Ishikawa (cell line): ENCODE measurements at regions not wholly inside any gene's neighbourhood (a gene's known extent, or its start where the extent isn't known, plus 50 kb on each side); places are given as distances from the start of the nearest gene placed in this dataset.

Source experiments
- CEBPB ChIP-seq: IDR thresholded peaks from 2 replicates; pipeline ENCODE4 v1.6.1; 2012
- CREB1 ChIP-seq: IDR thresholded peaks from 2 replicates; pipeline ENCODE4 v1.6.1; 2012; ENCODE audit warnings: low read depth
- EGR1 ChIP-seq: IDR thresholded peaks from 2 replicates; pipeline ENCODE4 v1.6.1; 2012
- EP300 ChIP-seq: IDR thresholded peaks from 2 replicates; pipeline ENCODE4 v1.6.1; 2012; ENCODE audit warnings: borderline replicate concordance
- FOXM1 ChIP-seq: IDR thresholded peaks from 2 replicates; pipeline ENCODE4 v1.6.1; 2012; ENCODE audit warnings: low read depth, borderline replicate concordance
- NFIC ChIP-seq: IDR thresholded peaks from 2 replicates; pipeline ENCODE4 v1.6.1; 2012
- RAD21 ChIP-seq: IDR thresholded peaks from 2 replicates; pipeline ENCODE4 v1.6.1; 2012; ENCODE audit warnings: low read depth
- TAF1 ChIP-seq: IDR thresholded peaks from 2 replicates; pipeline ENCODE4 v1.6.1; 2012; ENCODE audit warnings: low read depth, mild to moderate bottlenecking
- TCF12 ChIP-seq: IDR thresholded peaks from 2 replicates; pipeline ENCODE4 v1.6.1; 2012; ENCODE audit warnings: low read depth
- TEAD4 ChIP-seq: IDR thresholded peaks from 2 replicates; pipeline ENCODE4 v1.6.1; 2012
- YY1 ChIP-seq: IDR thresholded peaks from 2 replicates; pipeline ENCODE4 v1.6.1; 2012; ENCODE audit warnings: low read depth
- ZBTB7A ChIP-seq: IDR thresholded peaks from 2 replicates; pipeline ENCODE4 v1.6.1; 2012; ENCODE audit warnings: low read depth
- TF ChIP-seq, protein P1 (sequence below): IDR thresholded peaks from 2 replicates; pipeline ENCODE4 v1.6.1; 2012; ENCODE audit warnings: low read depth, mild to moderate bottlenecking
- TF ChIP-seq, protein P2 (sequence below): IDR thresholded peaks from 2 replicates; pipeline ENCODE4 v1.6.1; 2012
- TF ChIP-seq, protein P3 (sequence below): IDR thresholded peaks from 2 replicates; pipeline ENCODE4 v1.6.1; 2012

DNA sequence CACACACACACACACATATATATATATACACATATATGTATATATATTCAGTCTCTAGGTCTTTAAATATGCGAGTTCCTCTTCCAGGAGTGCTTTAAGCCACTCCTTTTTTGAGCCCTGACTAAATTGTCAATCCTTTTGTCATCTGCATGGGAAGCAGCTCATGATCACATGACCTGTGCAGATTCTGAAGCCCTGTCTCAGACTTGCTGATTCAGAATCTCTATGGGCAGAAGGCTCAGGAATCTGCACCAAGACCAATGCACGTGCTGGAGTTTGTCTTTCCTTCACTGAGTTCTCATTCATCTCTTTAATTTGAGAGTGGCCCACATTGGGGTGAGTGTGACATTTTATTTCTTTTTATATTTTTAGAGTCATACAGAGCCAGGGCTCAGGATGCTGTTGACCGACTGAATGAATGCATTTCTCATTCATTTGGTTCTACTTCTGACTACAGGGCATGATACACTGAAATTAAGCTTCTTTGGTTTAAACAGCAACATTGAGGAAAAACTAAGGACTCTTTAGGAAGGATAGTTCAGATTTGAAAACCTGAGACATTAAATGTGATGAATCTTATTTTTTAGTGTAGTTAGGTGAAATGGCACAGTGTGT is 307.5 kb downstream of the EDEM1 start:
- TF ChIP-seq, protein P1, sequence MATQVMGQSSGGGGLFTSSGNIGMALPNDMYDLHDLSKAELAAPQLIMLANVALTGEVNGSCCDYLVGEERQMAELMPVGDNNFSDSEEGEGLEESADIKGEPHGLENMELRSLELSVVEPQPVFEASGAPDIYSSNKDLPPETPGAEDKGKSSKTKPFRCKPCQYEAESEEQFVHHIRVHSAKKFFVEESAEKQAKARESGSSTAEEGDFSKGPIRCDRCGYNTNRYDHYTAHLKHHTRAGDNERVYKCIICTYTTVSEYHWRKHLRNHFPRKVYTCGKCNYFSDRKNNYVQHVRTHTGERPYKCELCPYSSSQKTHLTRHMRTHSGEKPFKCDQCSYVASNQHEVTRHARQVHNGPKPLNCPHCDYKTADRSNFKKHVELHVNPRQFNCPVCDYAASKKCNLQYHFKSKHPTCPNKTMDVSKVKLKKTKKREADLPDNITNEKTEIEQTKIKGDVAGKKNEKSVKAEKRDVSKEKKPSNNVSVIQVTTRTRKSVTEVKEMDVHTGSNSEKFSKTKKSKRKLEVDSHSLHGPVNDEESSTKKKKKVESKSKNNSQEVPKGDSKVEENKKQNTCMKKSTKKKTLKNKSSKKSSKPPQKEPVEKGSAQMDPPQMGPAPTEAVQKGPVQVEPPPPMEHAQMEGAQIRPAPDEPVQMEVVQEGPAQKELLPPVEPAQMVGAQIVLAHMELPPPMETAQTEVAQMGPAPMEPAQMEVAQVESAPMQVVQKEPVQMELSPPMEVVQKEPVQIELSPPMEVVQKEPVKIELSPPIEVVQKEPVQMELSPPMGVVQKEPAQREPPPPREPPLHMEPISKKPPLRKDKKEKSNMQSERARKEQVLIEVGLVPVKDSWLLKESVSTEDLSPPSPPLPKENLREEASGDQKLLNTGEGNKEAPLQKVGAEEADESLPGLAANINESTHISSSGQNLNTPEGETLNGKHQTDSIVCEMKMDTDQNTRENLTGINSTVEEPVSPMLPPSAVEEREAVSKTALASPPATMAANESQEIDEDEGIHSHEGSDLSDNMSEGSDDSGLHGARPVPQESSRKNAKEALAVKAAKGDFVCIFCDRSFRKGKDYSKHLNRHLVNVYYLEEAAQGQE: no peak
- TF ChIP-seq EGR1 (no peak), EP300 (no peak), TAF1 (no peak), YY1 (no peak)
- TF ChIP-seq, protein P2, sequence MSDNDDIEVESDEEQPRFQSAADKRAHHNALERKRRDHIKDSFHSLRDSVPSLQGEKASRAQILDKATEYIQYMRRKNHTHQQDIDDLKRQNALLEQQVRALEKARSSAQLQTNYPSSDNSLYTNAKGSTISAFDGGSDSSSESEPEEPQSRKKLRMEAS: no peak
- TF ChIP-seq, protein P3, sequence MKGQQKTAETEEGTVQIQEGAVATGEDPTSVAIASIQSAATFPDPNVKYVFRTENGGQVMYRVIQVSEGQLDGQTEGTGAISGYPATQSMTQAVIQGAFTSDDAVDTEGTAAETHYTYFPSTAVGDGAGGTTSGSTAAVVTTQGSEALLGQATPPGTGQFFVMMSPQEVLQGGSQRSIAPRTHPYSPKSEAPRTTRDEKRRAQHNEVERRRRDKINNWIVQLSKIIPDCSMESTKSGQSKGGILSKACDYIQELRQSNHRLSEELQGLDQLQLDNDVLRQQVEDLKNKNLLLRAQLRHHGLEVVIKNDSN: no peak

DNA sequence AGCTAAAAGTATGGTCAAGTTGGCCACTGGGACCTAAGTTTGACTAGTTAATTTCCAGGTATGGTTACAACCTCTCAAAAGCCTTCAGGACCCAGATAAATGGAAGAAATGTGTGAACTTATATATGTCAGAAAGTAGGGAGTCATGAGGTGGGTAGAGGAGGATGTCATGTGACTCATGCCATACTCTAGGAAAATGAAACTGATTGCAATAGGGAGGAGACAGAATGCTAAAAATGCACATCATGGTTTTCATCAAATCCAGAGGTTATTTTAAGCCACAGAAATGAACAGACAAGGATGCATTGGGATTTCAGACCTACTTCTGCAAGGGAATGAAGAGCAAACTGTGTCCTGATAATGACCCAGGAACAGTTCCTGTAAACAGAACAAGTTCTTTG is 310.0 kb downstream of the EDEM1 start:
- TF ChIP-seq, protein P3: no peak
- TF ChIP-seq, protein P1: no peak
- TF ChIP-seq ZBTB7A (no peak), YY1 (no peak), TCF12 (no peak), RAD21 (no peak), CREB1 (no peak), TAF1 (no peak), TEAD4 (no peak), NFIC (no peak), EP300 (no peak), EGR1 (no peak)
- TF ChIP-seq, protein P2: no peak

DNA sequence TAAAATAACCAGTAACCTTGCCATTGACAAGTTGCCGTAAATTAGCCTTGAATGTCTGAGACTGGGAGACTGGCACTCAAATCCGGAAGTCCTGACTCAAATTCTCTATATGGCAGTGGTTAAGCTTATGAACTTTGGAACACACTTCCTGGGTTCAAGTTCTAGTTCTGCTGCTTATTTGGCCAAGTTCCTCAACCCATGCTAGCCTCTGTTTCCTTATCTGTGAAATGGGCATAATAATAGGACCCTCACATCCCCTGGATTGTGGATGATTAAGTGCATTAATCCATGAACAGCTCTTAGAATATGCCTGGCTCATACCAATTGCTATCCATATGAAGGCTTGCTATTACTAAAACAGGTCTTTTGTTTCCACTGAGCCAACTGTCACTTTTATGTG is 311.5 kb downstream of the EDEM1 start:
- TF ChIP-seq, protein P1: no peak
- no peak for TF ChIP-seq YY1
- TF ChIP-seq CREB1: no peak
- no peak for TF ChIP-seq EP300
- TF ChIP-seq TEAD4: no peak
- no peak for TF ChIP-seq NFIC
- no peak for TF ChIP-seq CEBPB
- TF ChIP-seq, protein P2: no peak
- TF ChIP-seq, protein P3: no peak
- no peak for TF ChIP-seq EGR1
- no peak for TF ChIP-seq TCF12
- no peak for TF ChIP-seq TAF1
- TF ChIP-seq RAD21: no peak
- no peak for TF ChIP-seq FOXM1
- TF ChIP-seq ZBTB7A: no peak

DNA sequence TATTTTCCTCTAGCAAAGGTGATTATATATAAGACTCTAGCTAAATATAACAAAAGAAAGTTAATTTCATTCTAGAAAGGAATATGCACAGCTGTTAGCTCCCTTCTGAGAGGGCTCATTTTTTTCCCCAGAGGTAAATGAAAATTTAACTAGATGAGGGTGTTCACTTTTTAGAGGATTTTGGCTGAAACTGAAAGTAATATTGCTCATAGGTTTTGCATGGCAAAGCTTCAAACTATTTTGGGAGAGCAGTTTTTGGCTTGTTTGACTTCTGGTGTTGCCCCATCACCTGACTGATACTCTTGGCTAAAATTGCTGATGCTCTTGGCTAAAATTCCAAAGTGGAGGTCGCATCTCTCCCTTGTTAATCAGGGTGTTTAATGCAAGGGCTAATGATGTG is 311.9 kb downstream of the EDEM1 start:
- TF ChIP-seq FOXM1: no peak
- TF ChIP-seq TCF12: no peak
- no peak for TF ChIP-seq NFIC
